OCI-LY7 (cell line): ENCODE measurements at regions not wholly inside any gene's neighbourhood (a gene's known extent, or its start where the extent isn't known, plus 50 kb on each side); places are given as distances from the start of the nearest gene placed in this dataset.

Experiments used
- CTCF ChIP-seq: fragments of 200-600 bp; sonication (generic); conservative IDR thresholded peaks from 2 replicates; pipeline ENCODE4 v1.5.1; 2014; ENCODE audit warnings: mild to moderate bottlenecking, antibody characterized with exemption, low read length, moderate library complexity, mixed read lengths
- EZH2phosphoT487 ChIP-seq: fragments of 200-600 bp; sonication (generic); IDR thresholded peaks from 2 replicates; pipeline ENCODE4 v1.6.1; 2018; ENCODE audit warnings: low read depth, borderline replicate concordance, mild to moderate bottlenecking, mixed run types, antibody characterized with exemption, low read length, moderate library complexity, mixed read lengths

DNA sequence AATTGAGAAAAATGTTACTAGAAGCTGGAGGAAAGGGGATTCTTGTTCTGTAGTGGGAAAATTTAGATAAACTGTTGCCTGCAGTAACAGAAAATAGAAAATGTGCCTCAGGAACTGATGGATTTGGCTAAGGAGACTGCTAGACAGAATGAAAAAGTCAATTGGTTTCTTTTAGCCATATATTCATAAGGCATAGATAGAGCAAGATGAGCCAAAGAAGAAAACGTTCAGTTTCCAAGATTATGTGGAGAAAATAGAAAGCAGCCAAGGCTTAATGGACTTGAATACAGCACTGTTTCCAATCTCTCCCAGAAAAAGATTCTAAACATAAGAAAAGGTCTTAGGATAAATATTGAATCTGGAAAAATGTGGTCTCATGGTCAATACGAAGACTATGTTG, 115.1 kb upstream of the TCF21 start:
- no peak for TF ChIP-seq CTCF
- TF ChIP-seq EZH2phosphoT487 = no peak
